HepG2 (cell line): ENCODE measurements at regions not wholly inside any gene's neighbourhood (a gene's known extent, or its start where the extent isn't known, plus 50 kb on each side); places are given as distances from the start of the nearest gene placed in this dataset.

Experiments used
- ATAC-seq: fragments of 200-7000 bp; cut with Tn5 transposase; 3 replicates; pipeline ENCODE4 v1.9.1; 2020; ENCODE audit warnings: mild to moderate bottlenecking, moderate library complexity
- BruUV-seq: library from RNA; stranded (reverse); fragments of 400-500 nt; replicated peaks from 2 replicates; lab custom pipeline; 2021; lab: Mats Ljungman, UMichigan
- CTCF ChIA-PET: fragments of 300-600 bp; formaldehyde crosslinking; extraction: SDS; loops from one replicate; lab custom pipeline; 2021; ENCODE audit warnings: low total read pairs, inconsistent platforms, low intra/inter-chr PET ratio; lab: Yijun Ruan, JAX
- POLR2A ChIA-PET: fragments of 350-600 bp; sonication (Branson Sonifier 250); formaldehyde crosslinking; loops from one replicate; lab custom pipeline; 2020; ENCODE audit warnings: antibody characterized with exemption, inconsistent platforms; lab: Yijun Ruan, JAX
- DNase-seq: peaks from one replicate; pipeline ENCODE4 v3.0.0-alpha.2; 2015; ENCODE audit warnings: low spot score
- FAIRE-seq: peaks from 3 replicates; lab custom pipeline; 2011; peaks lifted over from hg19 to GRCh38; lab: Jason Lieb, UNC
- H2AFZ ChIP-seq: one replicate; pipeline ENCODE4 v1.6.1; 2011; ENCODE audit warnings: low read length, inconsistent platforms
- H3K27ac ChIP-seq: fragments of 300-600 bp; 3 replicates; pipeline ENCODE4 v1.8.0; 2011; ENCODE audit warnings: mixed run types, mild to moderate bottlenecking, mixed read lengths, low read length, inconsistent platforms; ENCODE audit not compliant: insufficient read depth; ENCODE audit errors: extremely low read length
- H3K27me3 ChIP-seq, 2 experiments: fragments of 200-600 bp in 1 of 2; 2 replicates in 1 of 2; 3 replicates in 1 of 2; pipeline versions ENCODE4 v1.6.0 to v1.8.0; 2011; ENCODE audit warnings: low read length in 2 of 2, mild to moderate bottlenecking in 2 of 2, moderate library complexity in 2 of 2, inconsistent platforms in 1 of 2; ENCODE audit not compliant: insufficient read depth in 2 of 2, control insufficient read depth in 1 of 2
- H3K36me3 ChIP-seq, 2 experiments: fragments of 200-600 bp in 1 of 2; replicated peaks in 1 of 2; 2 replicates in 1 of 2; 3 replicates in 1 of 2; pipeline versions ENCODE4 v1.5.1 to v1.8.0; 2011; ENCODE audit warnings: low read length in 2 of 2, inconsistent platforms in 1 of 2; ENCODE audit not compliant: insufficient read depth in 2 of 2, control insufficient read depth in 1 of 2
- H3K4me1 ChIP-seq: 2 replicates; pipeline ENCODE4 v1.5.1; 2012; ENCODE audit warnings: low read length, inconsistent platforms; ENCODE audit not compliant: insufficient read depth
- H3K4me2 ChIP-seq: 2 replicates; pipeline ENCODE4 v1.6.0; 2011; ENCODE audit warnings: low read depth, low read length, inconsistent platforms
- H3K4me3 ChIP-seq, 3 experiments: fragments of 200-600 bp in 1 of 3; sonication (generic), shearing (Covaris generic) in 1 of 3; replicated peaks in 1 of 3; 2 replicates each; pipeline ENCODE4 v1.5.1; 2011 to 2016; ENCODE audit warnings: low read length in 3 of 3, inconsistent platforms in 2 of 3, low read depth in 2 of 3, mild to moderate bottlenecking in 2 of 3, control low read depth in 1 of 3, mixed read lengths in 1 of 3; ENCODE audit not compliant: insufficient read depth in 1 of 3
- H3K79me2 ChIP-seq: one replicate; pipeline ENCODE4 v1.6.1; 2011; ENCODE audit warnings: low read length, inconsistent platforms; ENCODE audit not compliant: insufficient read depth
- H3K9ac ChIP-seq: 2 replicates; pipeline ENCODE4 v1.6.0; 2011; ENCODE audit warnings: mild to moderate bottlenecking, low read depth, low read length, inconsistent platforms; ENCODE audit not compliant: insufficient read depth
- H3K9me3 ChIP-seq: 2 replicates; pipeline ENCODE4 v1.5.1; 2012; ENCODE audit warnings: mild to moderate bottlenecking, low read length
- H4K20me1 ChIP-seq: 2 replicates; pipeline ENCODE4 v1.6.0; 2011; ENCODE audit warnings: inconsistent platforms, mild to moderate bottlenecking, low read length, moderate library complexity; ENCODE audit not compliant: insufficient read depth
- ATF1 ChIP-seq: IDR thresholded peaks from 2 replicates; pipeline ENCODE4 v1.6.1; 2016; ENCODE audit warnings: mild to moderate bottlenecking, control low read depth
- ATRX ChIP-seq: sonication (generic); formaldehyde crosslinking; IDR thresholded peaks from 2 replicates; pipeline ENCODE4 v1.4.0; 2020; ENCODE audit warnings: missing genetic modification reagents, borderline replicate concordance
- CCAR2 ChIP-seq: fragments of 200-400 bp; formaldehyde crosslinking; optimal IDR thresholded peaks from 2 replicates; pipeline ENCODE3; 2018; ENCODE audit warnings: low read depth, mild to moderate bottlenecking, low read length, moderate library complexity
- FOXC1 ChIP-seq: sonication (generic); formaldehyde crosslinking; IDR thresholded peaks from 2 replicates; pipeline ENCODE4 v1.8.0; 2022; ENCODE audit warnings: mild to moderate bottlenecking, missing genetic modification reagents, borderline replicate concordance
- HCFC1 ChIP-seq: fragments of 150-350 bp; IDR thresholded peaks from 2 replicates; pipeline ENCODE4 v1.6.1; 2014; ENCODE audit warnings: low read depth, low read length
- MEIS2 ChIP-seq: sonication (generic); formaldehyde crosslinking; IDR thresholded peaks from 2 replicates; pipeline ENCODE4 v1.9.0; 2021; ENCODE audit warnings: mild to moderate bottlenecking, missing genetic modification reagents
- MTA1 ChIP-seq: sonication (generic); formaldehyde crosslinking; IDR thresholded peaks from 2 replicates; pipeline ENCODE4 v1.4.0; 2020; ENCODE audit warnings: missing genetic modification reagents, mild to moderate bottlenecking, borderline replicate concordance
- RORA ChIP-seq: sonication (generic); formaldehyde crosslinking; IDR thresholded peaks from 2 replicates; pipeline ENCODE4 v1.5.0; 2020; ENCODE audit warnings: mild to moderate bottlenecking, missing genetic modification reagents, moderate library complexity
- SALL1 ChIP-seq: sonication (generic); formaldehyde crosslinking; IDR thresholded peaks from 2 replicates; pipeline ENCODE4 v1.8.0; 2022; ENCODE audit warnings: mild to moderate bottlenecking, missing genetic modification reagents
- SP1 ChIP-seq, 2 experiments: fragments of 450-650 bp in 1 of 2; sonication (generic) in 1 of 2; formaldehyde crosslinking in 1 of 2; IDR thresholded peaks; 2 replicates each; pipeline versions ENCODE4 v1.4.0 to v1.6.1; 2016 to 2020; ENCODE audit warnings: missing genetic modification reagents in 1 of 2
- ZNF224 ChIP-seq: sonication (generic); formaldehyde crosslinking; IDR thresholded peaks from 2 replicates; pipeline ENCODE4 v1.5.0; 2020; ENCODE audit warnings: mild to moderate bottlenecking, missing genetic modification reagents
- ZNF274 ChIP-seq: sonication (generic); formaldehyde crosslinking; IDR thresholded peaks from 2 replicates; pipeline ENCODE4 v1.5.1; 2020; ENCODE audit warnings: mild to moderate bottlenecking, missing genetic modification reagents
- ZNF644 ChIP-seq: IDR thresholded peaks from 2 replicates; pipeline ENCODE4 v1.6.1; 2016; ENCODE audit warnings: low read depth
- ZNF772 ChIP-seq: sonication (generic); formaldehyde crosslinking; IDR thresholded peaks from 2 replicates; pipeline ENCODE4 v1.5.0; 2020; ENCODE audit warnings: mild to moderate bottlenecking, missing genetic modification reagents
- WGBS: methylation state at CpG from one replicate; pipeline ENCODE4 v1.1.6; 2017; ENCODE audit warnings: low lambda C conversion rate; 5-methylcytosine and 5-hydroxymethylcytosine counted together
- in situ Hi-C: cut with HindIII; loops from 2 replicates; pipeline ENCODE4 v1.10.0; 2017; ENCODE audit warnings: low pct_unique_long_range_greater_than_20kb; ENCODE audit not compliant: extremely low pct_ligation_motif_present
- intact Hi-C: fragments of 100-400 bp; cut with micrococcal nuclease; formaldehyde crosslinking; loops from one replicate; pipeline ENCODE4 v1.10.0; 2022; ENCODE audit not compliant: unreplicated experiment

GRCh38 chrX:25548811-25549210, 533.0 kb upstream of the ARX start:
- Histone ChIP-seq H3K27me3 (no peaks in the 10 kb centered on the region), H3K4me2 (no peak overlapping the region), H3K36me3 (no peaks in the 10 kb centered on the region), H3K79me2 (no peaks in the 10 kb centered on the region), H3K4me1 (no peaks in the 10 kb centered on the region), H4K20me1 (no peaks in the 10 kb centered on the region), H3K9ac (no peak overlapping the region)
- ChIA-PET POLR2A (no interaction called here), CTCF (no interaction called here)
- FAIRE-seq (no peak), ATAC-seq (no peak)
- TF ChIP-seq MEIS2, result no peak
- no peak for TF ChIP-seq RORA (CRISPR knock-in tag)
- TF ChIP-seq ZNF274 (CRISPR knock-in tag), result no peak
- no peak for TF ChIP-seq SALL1 (CRISPR knock-in tag)
- no peak for TF ChIP-seq ZNF644 (CRISPR knock-in tag)
- no peak for TF ChIP-seq ATRX (CRISPR knock-in tag)
- TF ChIP-seq ZNF772 (CRISPR knock-in tag), result no peak
- TF ChIP-seq ZNF224, result no peak
- TF ChIP-seq ATF1 (CRISPR knock-in tag), result no peak
- TF ChIP-seq MTA1 (CRISPR knock-in tag), result no peak
- no peak for TF ChIP-seq CCAR2
- no peak for TF ChIP-seq SP1 (IDR thresholded peaks at IDR 0.05)
- TF ChIP-seq SP1 (CRISPR knock-in tag; IDR thresholded peaks at IDR 0.05), result no peak
- no peak for TF ChIP-seq FOXC1
- TF ChIP-seq HCFC1, result no peak
- TF ChIP-seq, all 625 proteins: peak for 0
- no peaks in the 10 kb centered on the region for H3K9me3 ChIP-seq
- H2AFZ ChIP-seq, result no peak overlapping the region
- in situ Hi-C loops, result no loop called here
- no peak overlapping the region for H3K27ac ChIP-seq
- DNase-seq, result no peak
- BruUV-seq, result no TSS peak
- no peak overlapping the region for H3K4me3 ChIP-seq
- 100% methylated on average over 1 of the region's 7 CpGs for WGBS
- intact Hi-C loops, result no loop called here
